HG03432 (cell line): ENCODE measurements at regions not wholly inside any gene's neighbourhood (a gene's known extent, or its start where the extent isn't known, plus 50 kb on each side); places are given as distances from the start of the nearest gene placed in this dataset.

Experiments
- ATAC-seq: cut with Tn5 transposase; IDR thresholded peaks from one replicate; pipeline ENCODE4 v1.9.1; 2021; ENCODE audit warnings: mild to moderate bottlenecking, moderate library complexity; ENCODE audit not compliant: unreplicated experiment

- no peak for ATAC-seq
Observed at GRCh38 chr14:65928995-65929394, 516.5 kb downstream of the FUT8 start.

- ATAC-seq = no peak
Observed at GRCh38 chr14:65933400-65934069, 521.0 kb downstream of the FUT8 start.

- ATAC-seq = no peak
Observed at GRCh38 chr14:65934070-65934435, 521.5 kb downstream of the FUT8 start.

- no peak for ATAC-seq
Observed at GRCh38 chr14:65936342-65936975, 523.9 kb downstream of the FUT8 start.

- no peak for ATAC-seq
Observed at GRCh38 chr14:65937079-65937959, 524.8 kb downstream of the FUT8 start.

- ATAC-seq = no peak
Observed at GRCh38 chr14:65937960-65938316, 525.4 kb downstream of the FUT8 start.

- ATAC-seq = no peak
Observed at GRCh38 chr14:65938738-65939137, 526.2 kb downstream of the FUT8 start.

GRCh38 chr14:65939184-65939583 is 526.7 kb downstream of the FUT8 start:
- no peak for ATAC-seq

GRCh38 chr14:65940056-65940735 is 527.7 kb downstream of the FUT8 start:
- no peak for ATAC-seq

- ATAC-seq = no peak
Observed at GRCh38 chr14:65941091-65941490, 528.6 kb downstream of the FUT8 start.

- ATAC-seq = no peak
Observed at GRCh38 chr14:65943150-65943549, 530.6 kb downstream of the FUT8 start.

- ATAC-seq = no peak
Observed at GRCh38 chr14:65943916-65944410, 531.4 kb downstream of the FUT8 start.

- ATAC-seq = no peak
Observed at GRCh38 chr14:65945327-65945726, 532.8 kb downstream of the FUT8 start.

GRCh38 chr14:65946494-65946893 is 534.0 kb downstream of the FUT8 start:
- ATAC-seq = no peak

- ATAC-seq = no peak
Observed at GRCh38 chr14:65948302-65948701, 535.8 kb downstream of the FUT8 start.

GRCh38 chr14:65949711-65950516 is 536.3 kb upstream of the CCDC196 start:
- peak; percentile 76 for ATAC-seq

GRCh38 chr14:65954942-65955341 is 531.2 kb upstream of the CCDC196 start:
- ATAC-seq = no peak

- ATAC-seq = no peak
Observed at GRCh38 chr14:65957631-65958205, 528.5 kb upstream of the CCDC196 start.

GRCh38 chr14:65958664-65959562 is 527.3 kb upstream of the CCDC196 start:
- peak; percentile 46 for ATAC-seq
